ENCODE measurements at regions not wholly inside any gene's neighbourhood (a gene's known extent, or its start where the extent isn't known, plus 50 kb on each side); places are given as distances from the start of the nearest gene placed in this dataset.

- DNase-seq (ENCODE audit: low spot score): no peak
Observed at GRCh38 chr1:238546118-238546517, 655.4 kb upstream of the ZP4 start.

GRCh38 chr1:238537641-238538040, 646.9 kb upstream of the ZP4 start:
- no peak for DNase-seq (ENCODE audit: low spot score)

DNA sequence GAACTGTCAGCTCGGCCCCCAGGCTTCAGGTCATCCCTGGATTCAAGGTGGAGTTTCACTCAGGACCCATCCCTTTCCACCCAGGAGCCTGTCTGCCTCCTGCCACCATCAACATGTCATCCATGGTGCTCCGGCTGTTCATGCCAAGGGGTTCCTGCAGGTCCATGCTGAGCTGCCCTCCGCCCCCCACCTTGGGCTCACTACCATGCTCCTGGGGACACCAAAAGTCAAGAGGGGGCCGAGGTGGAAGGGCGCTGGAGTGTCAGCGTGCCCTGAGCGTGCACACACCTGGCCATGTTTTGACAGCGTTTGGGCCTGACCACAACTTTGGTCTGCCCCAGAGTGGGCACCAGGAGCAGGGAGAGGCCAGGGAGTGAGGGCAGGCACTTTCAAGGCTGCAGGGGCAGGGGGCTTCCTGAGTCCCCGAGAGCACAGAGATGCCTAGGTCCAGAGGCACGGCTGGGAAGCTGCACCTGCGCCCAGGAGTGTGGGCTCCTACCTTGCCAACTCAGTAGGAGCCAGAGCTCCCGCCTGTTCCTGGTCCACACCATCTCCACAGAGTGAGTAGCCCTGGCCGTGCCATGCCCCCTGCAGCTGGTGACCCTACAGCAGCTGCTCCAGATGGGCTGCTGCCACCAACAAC, 639.6 kb upstream of the ZP4 start:
- no peak for DNase-seq (ENCODE audit: low spot score)

DNA sequence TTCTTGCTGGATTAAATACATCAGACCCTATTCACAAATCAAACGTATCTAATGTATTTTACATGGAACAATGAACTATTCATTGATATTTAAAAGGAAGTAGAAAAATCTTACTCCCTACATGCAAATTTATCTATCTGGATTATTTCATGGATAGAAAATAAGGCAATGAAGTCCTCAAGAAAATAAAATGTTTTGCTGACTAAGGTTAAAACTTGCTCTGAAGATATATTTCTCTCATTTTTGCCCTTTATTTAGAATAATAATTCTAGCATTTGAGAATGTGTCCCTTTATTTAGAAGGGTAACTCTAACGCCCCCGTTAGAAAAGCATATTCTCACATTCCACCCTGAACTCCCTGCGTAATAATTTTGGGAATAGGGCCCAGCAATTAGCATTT, 627.0 kb upstream of the ZP4 start:
- DNase-seq (ENCODE audit: low spot score): no peak

DNA sequence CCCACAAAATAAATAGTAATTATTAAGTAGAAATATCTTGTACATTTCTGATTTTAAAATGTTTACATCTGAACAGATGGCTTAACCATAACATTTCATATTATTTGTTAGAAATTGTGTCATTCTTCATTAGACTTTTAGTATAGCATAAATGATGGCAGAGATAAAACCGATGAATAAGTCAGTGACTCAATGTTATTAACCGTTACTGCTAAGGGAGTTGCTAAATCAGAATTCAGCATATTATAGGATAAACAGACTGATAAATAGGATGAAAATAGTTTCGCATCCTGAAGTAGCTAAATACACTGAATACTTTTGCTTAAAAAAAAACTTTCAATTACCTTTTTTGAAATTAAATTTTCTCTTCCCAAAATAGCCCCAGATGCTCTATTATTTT, 610.6 kb upstream of the ZP4 start:
- DNase-seq (ENCODE audit: low spot score): no peak

GRCh38 chr1:238499021-238499420, 608.3 kb upstream of the ZP4 start:
- no peak for DNase-seq (ENCODE audit: low spot score)

- DNase-seq (ENCODE audit: low spot score): no peak
Observed at GRCh38 chr1:238492271-238492670, 601.5 kb upstream of the ZP4 start.

DNA sequence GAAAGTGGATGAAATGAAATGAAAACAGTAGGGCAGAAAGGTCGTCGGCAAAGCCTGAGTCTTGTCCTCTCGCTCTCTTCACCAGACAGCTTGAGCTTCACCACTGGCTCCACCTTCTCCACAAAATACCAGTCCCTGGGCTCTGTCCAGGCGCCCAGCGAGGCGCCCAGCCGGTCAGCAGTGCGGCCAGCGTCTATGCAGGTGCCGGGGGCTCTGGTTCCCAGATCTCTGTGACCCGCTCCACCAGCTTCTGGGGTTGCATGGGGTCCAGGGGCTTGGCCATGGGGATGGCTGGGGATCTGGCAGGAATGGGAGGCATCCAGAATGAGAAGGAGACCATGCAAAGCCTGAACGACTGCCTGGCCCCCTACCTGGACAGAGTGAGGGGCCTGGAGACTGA, 600.5 kb upstream of the ZP4 start:
- no peak for DNase-seq (ENCODE audit: low spot score)

DNA sequence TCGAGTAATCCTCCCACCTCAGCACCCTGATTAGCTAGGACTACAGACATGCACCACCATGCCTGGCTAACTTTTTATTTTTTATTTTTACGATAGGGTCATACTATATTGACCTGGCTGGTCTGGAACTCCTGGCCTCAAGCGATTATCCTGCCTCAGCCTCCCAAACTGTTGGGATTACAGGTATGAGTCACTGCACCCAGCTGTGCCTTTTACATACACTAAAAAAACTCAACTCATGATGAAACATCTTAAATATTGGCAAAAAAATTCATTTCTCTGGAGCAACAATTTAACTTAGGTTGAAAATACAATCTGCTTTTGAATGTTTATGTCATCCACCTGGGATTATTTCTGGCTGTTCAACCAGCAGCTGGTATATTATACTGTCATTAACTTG, 598.3 kb upstream of the ZP4 start:
- no peak for DNase-seq (ENCODE audit: low spot score)

- no peak for DNase-seq (ENCODE audit: low spot score)
Observed at GRCh38 chr1:238488401-238488800, 597.7 kb upstream of the ZP4 start.

GRCh38 chr1:238487931-238488330, 597.2 kb upstream of the ZP4 start:
- DNase-seq (ENCODE audit: low spot score): no peak

DNA sequence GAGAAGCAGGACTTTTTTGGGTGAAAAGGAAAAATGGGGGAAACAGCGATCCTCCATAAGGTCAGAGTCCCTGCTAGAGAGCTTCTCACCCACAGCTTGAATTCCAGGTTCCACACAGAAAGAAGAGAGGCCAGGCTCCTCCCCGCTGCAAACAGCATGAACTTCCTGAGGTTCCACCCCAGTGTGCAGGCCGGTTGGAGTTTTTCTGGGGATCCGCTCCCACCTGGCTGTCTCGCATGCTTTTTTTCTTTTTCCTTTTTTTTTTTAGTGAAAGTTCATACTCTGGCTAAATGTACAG, 595.1 kb upstream of the ZP4 start:
- peak; percentile 8 for DNase-seq (ENCODE audit: low spot score)

DNA sequence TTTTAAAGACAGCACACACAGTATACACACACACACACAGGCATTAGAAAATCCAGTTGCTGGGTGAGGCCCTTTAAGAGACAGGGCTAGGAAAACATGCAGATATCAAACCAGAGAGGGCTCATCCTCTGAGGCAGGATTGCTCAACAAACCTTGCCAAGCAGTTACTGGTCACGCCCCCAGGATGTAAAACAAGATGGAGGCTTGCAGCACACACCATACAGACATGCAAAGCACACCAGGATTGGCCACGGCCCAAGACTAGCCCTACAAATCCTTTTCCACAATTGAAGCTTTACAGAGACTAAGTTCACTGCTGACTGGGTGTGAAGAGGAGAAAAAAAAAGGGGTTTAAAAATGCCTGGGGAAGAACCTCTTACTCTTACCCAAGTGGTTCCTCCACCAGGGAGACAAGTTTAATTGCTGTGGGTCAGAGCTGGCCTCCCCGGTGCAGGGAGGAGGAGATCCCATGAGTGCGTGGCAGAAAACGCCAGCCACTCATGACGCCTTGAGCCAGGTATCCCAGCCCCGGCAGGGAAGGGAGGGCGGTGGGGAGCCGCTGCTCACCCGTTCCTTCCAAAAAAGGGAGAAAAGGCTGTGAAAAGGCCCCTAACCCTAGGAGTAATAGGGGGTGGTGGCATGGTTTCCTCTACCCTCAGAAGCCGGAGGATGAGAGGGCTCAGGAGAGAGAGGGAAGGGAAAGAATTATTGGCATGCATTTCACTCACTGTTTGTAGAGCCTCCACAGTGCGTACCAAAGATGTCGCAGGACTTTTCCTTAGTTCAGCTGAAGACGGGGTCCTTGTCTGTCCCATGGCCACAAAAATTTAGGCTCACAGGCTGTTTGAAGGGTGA, 594.6 kb upstream of the ZP4 start:
- DNase-seq (ENCODE audit: low spot score): peak; percentile 45

GRCh38 chr1:238484121-238484520, 593.4 kb upstream of the ZP4 start:
- no peak for DNase-seq (ENCODE audit: low spot score)

DNA sequence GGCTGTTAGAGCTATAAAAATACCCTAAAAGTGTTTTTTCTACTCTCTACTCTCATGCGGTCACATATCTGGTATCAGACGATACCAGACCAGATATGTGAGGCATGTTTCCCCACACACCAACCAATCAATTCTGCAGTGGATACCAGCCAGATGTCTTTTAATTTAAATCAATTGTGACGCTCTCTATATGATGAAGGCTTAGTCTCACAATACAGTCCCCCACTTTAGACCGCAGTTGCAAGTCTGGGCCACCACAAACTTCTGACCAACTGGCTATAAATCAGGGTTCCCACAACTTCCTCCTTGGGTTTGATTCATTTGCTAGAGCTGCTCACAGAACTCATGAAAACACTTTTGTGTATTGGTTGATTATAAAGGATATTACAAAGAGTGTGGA, 586.1 kb upstream of the ZP4 start:
- no peak for DNase-seq (ENCODE audit: low spot score)

DNA sequence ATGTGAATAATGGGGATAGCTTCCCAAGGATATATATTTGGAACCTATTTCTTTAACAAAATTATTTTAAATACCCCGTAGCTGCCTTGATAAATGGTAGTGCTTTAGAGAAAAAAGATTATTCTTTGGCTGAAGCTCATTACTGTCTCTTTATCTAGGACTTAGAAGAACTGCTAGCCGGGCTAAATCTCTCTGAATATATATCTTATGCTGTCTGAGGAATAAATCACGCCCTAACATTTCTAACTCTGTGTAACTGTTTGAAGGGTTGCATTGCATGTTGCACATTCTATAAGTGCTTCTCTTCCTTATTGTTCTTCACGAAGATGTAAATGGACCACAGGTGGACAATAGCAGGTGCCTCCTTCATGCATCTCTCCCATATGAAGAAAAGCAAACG, 585.0 kb upstream of the ZP4 start:
- DNase-seq (ENCODE audit: low spot score): no peak

DNA sequence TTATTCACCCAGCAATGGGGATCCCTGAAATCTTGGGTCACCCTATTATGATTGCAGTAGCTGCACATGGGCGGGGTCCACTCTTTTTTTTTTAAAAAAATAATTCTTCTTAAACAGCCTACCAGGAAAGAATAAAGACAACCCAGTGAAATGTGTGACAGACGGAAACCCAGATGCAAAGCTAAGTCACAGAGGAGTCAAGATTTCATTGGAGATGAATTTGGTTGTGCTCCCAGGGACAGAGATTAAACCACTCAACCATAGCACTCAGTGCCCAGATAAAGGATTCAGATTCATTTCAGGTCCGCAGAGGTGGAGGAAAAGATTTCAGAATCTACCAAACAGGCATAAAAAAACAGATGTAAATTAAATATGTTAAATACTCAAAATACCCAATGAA, 583.5 kb upstream of the ZP4 start:
- no peak for DNase-seq (ENCODE audit: low spot score)

DNA sequence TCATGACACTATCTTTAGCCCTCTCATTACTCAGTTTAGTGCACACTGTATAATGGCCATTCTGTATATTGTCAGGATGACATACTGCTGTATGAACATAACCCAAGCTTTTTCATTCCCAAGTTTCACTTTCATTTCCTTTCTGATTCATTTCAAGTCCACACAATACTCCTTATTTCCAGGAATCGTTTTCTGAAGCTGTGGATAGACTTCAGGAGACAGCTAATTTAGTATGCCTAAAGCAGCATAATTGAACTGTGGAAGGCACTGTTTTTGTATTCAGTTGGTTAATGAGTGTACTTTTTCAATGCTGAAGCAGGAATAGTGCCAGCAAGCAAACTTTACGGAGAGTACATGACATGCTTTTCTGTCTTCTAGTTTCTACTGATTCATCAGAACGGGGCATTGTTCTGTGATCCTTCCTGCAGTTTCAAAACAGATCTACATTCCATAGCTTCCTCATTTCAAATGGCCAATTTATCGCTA, 578.5 kb upstream of the ZP4 start:
- DNase-seq (ENCODE audit: low spot score): no peak

DNA sequence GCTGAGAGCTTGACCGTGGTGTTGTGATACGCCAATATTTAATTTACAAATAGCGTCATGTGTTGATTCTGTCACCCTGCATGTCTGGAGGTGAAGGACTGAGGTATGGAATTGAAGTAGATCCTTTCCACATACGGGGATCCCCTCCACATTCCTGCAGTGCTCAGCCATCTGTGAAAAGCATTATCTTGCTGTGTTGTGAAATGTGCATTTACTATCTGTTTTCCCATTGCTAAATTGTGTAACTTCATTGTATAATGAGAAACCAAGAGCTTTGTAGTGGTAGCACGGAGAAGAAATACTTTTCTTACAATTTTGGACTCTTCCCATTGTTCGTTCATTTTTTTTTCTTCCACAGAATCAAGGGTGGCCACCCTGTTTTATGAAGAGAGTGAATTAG, 577.3 kb upstream of the ZP4 start:
- DNase-seq (ENCODE audit: low spot score): no peak

DNA sequence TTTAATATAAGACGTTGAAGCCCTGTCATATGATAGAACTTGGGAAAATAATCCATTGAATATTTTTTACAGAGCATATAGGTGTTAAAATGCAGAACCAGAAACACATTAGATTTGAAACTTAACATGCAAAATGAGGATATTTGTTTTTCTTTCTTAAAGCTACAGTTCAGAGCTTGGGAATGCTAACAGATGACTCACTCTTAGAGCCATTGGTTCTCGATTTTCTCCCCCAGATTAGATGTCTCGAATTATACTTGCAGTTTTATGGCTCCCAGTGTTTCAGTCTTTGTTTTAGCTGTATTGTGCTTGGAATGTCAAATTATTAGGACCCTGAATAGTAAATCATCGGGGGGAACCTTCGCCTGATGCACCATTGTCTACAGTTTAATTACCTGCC, 575.7 kb upstream of the ZP4 start:
- DNase-seq (ENCODE audit: low spot score): no peak

- DNase-seq (ENCODE audit: low spot score): no peak
Observed at GRCh38 chr1:238465449-238465848, 574.7 kb upstream of the ZP4 start.

- no peak for DNase-seq (ENCODE audit: low spot score)
Observed at GRCh38 chr1:238458899-238459298, 568.2 kb upstream of the ZP4 start.

- DNase-seq (ENCODE audit: low spot score): no peak
Observed at GRCh38 chr1:238457610-238458009, 566.9 kb upstream of the ZP4 start.

- DNase-seq (ENCODE audit: low spot score): no peak
Observed at GRCh38 chr1:238451781-238452310, 561.1 kb upstream of the ZP4 start.
